ENCODE measurements at regions not wholly inside any gene's neighbourhood (a gene's known extent, or its start where the extent isn't known, plus 50 kb on each side); places are given as distances from the start of the nearest gene placed in this dataset.
"Not testable (repeated sequence)": the region's sequence is repeated elsewhere in the genome, so short reads cannot be mapped to it uniquely, and the experiment has no call there.

GRCh38 chr12:131267576-131267975 lies 313.9 kb downstream of the ADGRD1 start:
- Mint-ChIP-seq H3K27ac (no peak overlapping the region), H3K9me3 (no peaks in the 10 kb centered on the region), H3K36me3 (no peaks in the 10 kb centered on the region), H3K4me1 (peaks cover 8% of the 10 kb centered on the region), H3K4me3 (no peak overlapping the region), H3K27me3 (ENCODE audit: low read depth) (peaks cover 8% of the 10 kb centered on the region)
- TF ChIP-seq CTCF (IDR thresholded peaks at IDR 0.05; ENCODE audit: unreplicated experiment) = no peak
- DNase-seq (ENCODE audit: low spot score in 2 of 2, unreplicated experiment in 2 of 2) = no peak

- not testable (repeated sequence) for DNase-seq (ENCODE audit: low spot score in 2 of 2, unreplicated experiment in 2 of 2); H3K4me3 Mint-ChIP-seq; H3K36me3 Mint-ChIP-seq; H3K9me3 Mint-ChIP-seq; H3K27me3 Mint-ChIP-seq (ENCODE audit: low read depth); H3K27ac Mint-ChIP-seq; H3K4me1 Mint-ChIP-seq
Observed at GRCh38 chr12:131268123-131268522, 314.4 kb downstream of the ADGRD1 start.

GRCh38 chr12:131268571-131268970 lies 314.9 kb downstream of the ADGRD1 start:
- not testable (repeated sequence) for H3K9me3 Mint-ChIP-seq; H3K36me3 Mint-ChIP-seq; H3K4me1 Mint-ChIP-seq; H3K4me3 Mint-ChIP-seq; H3K27me3 Mint-ChIP-seq (ENCODE audit: low read depth); H3K27ac Mint-ChIP-seq; DNase-seq (ENCODE audit: low spot score in 2 of 2, unreplicated experiment in 2 of 2)

DNA sequence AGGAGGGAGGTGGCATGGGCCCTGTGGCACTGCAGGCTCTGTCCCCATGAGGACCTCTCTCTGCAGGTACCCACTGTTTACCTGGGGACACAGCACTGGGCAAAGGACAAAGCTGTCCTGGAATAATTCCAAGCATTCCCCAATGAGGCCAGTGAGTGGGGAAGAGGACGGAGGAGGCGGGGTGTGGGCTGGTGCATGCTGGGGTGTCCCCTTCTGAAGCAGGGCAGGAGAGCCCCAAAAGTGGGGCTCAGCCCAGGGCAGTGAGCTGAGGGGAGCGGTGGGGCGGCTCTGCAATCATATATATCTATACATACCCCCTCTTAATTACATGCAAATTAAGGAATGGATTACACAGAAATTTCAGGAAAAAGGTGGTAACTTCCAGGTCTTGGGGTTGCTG lies 315.8 kb downstream of the ADGRD1 start:
- H3K36me3 Mint-ChIP-seq = no peaks in the 10 kb centered on the region
- no peak for TF ChIP-seq CTCF (IDR thresholded peaks at IDR 0.05; ENCODE audit: unreplicated experiment)
- DNase-seq (ENCODE audit: low spot score in 2 of 2, unreplicated experiment in 2 of 2) = no peak
- H3K4me3 Mint-ChIP-seq = no peak overlapping the region
- peaks cover 8% of the 10 kb centered on the region for H3K4me1 Mint-ChIP-seq
- no peaks in the 10 kb centered on the region for H3K9me3 Mint-ChIP-seq
- peaks cover 12% of the 10 kb centered on the region for H3K27me3 Mint-ChIP-seq (ENCODE audit: low read depth)
- no peak overlapping the region for H3K27ac Mint-ChIP-seq

DNA sequence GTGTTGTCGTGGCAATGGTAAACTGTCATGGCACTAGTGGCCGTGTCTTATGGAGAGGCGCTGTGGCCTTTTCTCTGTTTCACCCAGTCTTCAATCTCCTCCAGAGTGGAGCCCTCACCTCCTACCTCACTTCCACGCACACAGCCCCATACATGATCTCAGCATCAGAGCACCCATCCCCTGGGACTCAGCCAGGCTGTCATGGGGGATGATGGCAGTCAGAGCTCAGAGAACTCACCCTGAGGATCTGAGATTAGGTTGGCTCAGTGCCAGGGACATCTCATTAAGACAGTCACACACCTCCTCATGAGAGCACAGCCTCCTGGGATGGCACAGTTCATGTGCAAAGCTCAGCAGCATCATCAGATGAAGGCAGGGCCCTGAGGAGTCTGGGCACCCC lies 316.3 kb downstream of the ADGRD1 start:
- H3K36me3 Mint-ChIP-seq; H3K4me3 Mint-ChIP-seq; H3K4me1 Mint-ChIP-seq; H3K9me3 Mint-ChIP-seq; H3K27ac Mint-ChIP-seq; DNase-seq (ENCODE audit: low spot score in 2 of 2, unreplicated experiment in 2 of 2): not testable (repeated sequence)
- H3K27me3 Mint-ChIP-seq (ENCODE audit: low read depth) = peaks cover 16% of the 10 kb centered on the region

GRCh38 chr12:131271724-131272123 lies 318.0 kb downstream of the ADGRD1 start:
- Mint-ChIP-seq H3K36me3 (no peaks in the 10 kb centered on the region), H3K4me1 (peaks cover 8% of the 10 kb centered on the region), H3K27me3 (ENCODE audit: low read depth) (peaks cover 26% of the 10 kb centered on the region), H3K27ac (no peak overlapping the region), H3K4me3 (no peak overlapping the region), H3K9me3 (no peaks in the 10 kb centered on the region)
- no peak for TF ChIP-seq CTCF (IDR thresholded peaks at IDR 0.05; ENCODE audit: unreplicated experiment)
- no peak for DNase-seq (ENCODE audit: low spot score in 2 of 2, unreplicated experiment in 2 of 2)

DNA sequence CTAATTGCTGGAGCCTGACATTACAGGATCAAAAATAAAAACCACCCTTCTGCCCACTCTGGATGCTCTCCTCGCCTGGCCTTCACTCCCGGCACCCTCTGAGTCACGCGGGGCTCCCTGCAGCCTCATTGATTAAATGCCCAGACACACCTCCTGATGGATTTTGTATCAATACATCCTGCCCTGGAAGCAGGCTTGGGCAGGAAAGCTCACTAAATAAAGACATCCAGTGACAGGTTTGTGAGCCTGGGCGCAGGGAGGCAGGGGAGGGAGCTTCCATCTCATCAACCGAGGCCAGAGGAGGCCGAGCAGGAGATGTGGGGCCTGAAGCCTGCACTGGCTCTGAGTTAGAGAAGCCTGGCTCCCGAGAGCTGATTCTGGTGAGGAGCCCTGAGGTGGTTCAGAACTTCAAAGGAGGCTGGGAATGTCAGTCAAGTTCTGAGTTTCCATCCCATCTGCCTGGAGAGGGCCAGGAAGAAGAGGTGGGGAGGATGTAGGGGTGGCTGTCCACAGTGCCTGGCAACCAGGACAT lies 318.6 kb downstream of the ADGRD1 start:
- H3K27me3 Mint-ChIP-seq (ENCODE audit: low read depth) = peaks cover 26% of the 10 kb centered on the region
- not testable (repeated sequence) for H3K4me3 Mint-ChIP-seq; H3K9me3 Mint-ChIP-seq; H3K27ac Mint-ChIP-seq; H3K36me3 Mint-ChIP-seq; DNase-seq (ENCODE audit: low spot score in 2 of 2, unreplicated experiment in 2 of 2); H3K4me1 Mint-ChIP-seq

DNA sequence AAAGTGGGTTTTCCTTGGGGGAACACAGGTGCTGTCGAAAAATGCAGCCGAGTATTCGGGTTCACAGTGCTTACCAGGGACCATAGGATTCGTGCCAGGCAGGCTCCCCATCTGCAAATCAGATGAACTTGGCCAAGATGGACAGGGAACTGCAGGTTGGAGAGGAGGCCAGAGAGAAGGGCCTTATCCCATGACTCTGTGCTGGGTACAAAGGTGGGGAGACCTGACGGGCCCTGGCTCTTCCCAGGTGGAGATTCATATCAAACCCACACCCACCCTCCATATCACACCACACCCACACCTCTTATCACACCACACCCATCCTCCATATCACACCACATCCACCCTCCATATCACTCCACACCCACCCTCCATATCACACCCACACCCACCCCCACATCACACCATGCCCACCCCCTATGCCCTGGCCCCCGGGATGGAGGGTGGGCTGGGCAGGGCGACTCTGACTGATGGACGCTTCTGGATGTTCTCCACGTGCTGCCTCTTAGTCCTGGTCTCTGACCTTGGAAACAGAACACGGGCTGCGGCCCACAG lies 319.7 kb downstream of the ADGRD1 start:
- H3K4me1 Mint-ChIP-seq = no peaks in the 10 kb centered on the region
- H3K36me3 Mint-ChIP-seq = no peaks in the 10 kb centered on the region
- peaks cover 26% of the 10 kb centered on the region for H3K27me3 Mint-ChIP-seq (ENCODE audit: low read depth)
- DNase-seq (ENCODE audit: low spot score in 2 of 2, unreplicated experiment in 2 of 2) = no peak
- TF ChIP-seq CTCF (IDR thresholded peaks at IDR 0.05; ENCODE audit: unreplicated experiment) = no peak
- H3K27ac Mint-ChIP-seq = no peak overlapping the region
- no peaks in the 10 kb centered on the region for H3K9me3 Mint-ChIP-seq
- no peak overlapping the region for H3K4me3 Mint-ChIP-seq
